NCI-H82 treated with DMSO at 0.1 percent for 48 hours (cell line): ENCODE measurements at regions not wholly inside any gene's neighbourhood (a gene's known extent, or its start where the extent isn't known, plus 50 kb on each side); places are given as distances from the start of the nearest gene placed in this dataset.
"Not testable (repeated sequence)": the region's sequence is repeated elsewhere in the genome, so short reads cannot be mapped to it uniquely, and the experiment has no call there.

Source experiments
- DNase-seq: peaks from one replicate; lab custom pipeline; 2025; ENCODE audit not compliant: unreplicated experiment; lab: John Stamatoyannopoulos, UW

DNA sequence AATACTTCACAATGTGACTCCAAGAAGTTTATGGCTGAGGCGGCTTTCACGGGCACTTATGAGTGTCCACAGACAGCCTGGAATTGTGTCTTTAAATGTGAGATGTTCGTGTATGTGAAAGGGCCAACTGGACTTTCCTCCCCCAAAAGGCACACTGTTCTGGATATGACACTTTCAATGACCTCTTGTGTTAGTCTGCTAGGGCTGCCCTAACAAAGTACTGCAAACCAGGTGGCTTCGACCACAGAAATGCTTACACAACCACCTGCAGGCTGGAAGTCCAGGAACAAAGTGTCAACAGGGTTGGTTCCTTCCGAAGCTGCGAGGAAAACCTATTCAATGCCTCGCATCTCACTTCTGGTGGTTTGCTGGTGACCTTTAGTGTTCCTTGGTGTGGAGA, 281.7 kb downstream of the ANAPC1 start:
- DNase-seq = not testable (repeated sequence)

DNA sequence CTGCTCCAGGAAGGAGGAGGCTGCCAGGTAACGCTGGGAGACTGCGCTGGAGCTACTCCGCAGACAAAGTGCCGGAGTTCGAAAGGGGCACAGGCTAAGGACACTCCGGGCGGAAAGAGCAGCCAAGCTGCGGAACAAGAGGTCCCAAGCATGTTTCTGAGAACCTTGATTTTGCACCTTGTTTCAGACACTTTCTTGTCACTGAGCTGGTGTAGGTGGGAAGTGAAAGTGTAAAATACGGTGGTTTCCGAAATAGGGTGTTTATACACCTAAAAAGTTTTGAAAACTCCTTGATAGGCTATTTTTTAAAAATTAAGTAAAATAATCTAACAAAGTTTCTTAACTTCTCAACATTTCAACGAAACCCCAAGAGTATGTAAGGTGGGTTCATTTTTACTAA, 278.2 kb downstream of the ANAPC1 start:
- DNase-seq = not testable (repeated sequence)

DNA sequence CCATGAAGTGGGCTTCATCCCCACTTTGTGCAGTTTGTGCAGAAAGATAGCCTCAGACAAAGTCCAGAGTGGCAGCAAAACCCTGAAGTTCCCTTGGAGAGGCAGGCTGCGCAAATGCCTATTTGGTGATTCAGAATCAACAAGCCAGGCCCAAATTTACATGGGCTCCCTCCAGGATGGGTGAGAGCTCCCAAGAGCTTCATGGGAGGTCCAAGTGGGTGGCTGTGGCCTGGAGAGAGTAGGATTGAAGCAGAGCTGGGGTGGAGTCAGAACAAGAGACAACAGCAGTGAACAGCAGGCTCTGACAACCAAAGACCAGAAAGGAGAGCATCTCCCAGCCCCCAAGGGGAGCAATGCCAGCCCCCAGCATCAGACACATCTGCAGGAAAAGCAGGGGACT, 277.4 kb downstream of the ANAPC1 start:
- not testable (repeated sequence) for DNase-seq

DNA sequence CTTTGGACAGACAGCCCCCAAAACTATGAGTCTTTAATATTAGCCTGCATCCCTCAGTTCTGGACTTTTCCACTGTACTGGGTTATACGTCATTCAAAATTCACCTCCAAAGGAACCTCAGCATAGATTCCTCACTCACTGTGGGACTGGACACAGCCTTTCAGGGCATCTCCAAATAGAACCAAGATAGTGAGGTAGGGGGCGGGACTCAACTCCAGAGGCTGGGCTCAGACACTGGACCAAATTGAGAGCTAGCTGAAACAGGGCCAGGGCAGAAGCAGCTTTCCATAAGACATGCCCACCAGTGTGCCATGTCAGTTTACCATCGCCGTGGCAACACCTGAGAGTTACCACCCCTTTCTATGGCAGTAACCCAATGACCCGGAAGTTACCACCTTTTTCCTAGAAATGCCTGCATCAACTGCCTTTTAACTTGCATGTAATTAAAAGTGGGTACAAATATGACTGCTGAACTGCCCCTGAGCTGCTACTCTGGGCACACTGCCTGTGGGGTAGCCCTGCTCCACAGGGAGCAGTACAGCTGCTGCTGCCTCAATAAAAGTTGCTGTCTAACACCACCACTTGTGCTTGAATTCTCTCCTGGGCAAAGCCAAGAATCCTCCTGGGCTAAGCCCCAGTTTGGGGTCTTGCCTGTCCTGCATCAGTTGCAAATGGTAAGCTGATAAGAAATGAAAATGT, 274.7 kb downstream of the ANAPC1 start:
- not testable (repeated sequence) for DNase-seq

DNA sequence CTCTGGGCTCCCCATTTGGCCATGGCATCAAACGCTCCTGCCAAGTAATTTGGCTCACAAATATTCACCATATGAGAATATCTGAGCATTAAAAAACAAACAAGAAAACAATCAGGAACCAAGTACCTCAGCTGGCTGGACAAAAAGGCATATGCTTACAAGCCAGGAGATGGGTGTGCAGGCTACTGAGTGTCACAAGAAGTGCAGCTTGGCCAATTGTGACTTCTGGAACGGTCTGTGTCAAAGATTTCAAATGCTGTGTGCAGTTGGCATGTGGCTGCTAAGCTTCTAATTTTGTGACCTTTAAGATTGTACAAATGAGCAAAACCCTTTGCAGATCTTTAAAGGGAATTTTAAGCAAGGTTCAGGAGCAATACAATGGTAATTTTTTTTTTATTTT, 274.0 kb downstream of the ANAPC1 start:
- DNase-seq = not testable (repeated sequence)

GRCh38 chr2:111616651-111617218, 267.3 kb downstream of the ANAPC1 start:
- no peak for DNase-seq

GRCh38 chr2:111617299-111618225, 266.4 kb downstream of the ANAPC1 start:
- DNase-seq = no peak

DNA sequence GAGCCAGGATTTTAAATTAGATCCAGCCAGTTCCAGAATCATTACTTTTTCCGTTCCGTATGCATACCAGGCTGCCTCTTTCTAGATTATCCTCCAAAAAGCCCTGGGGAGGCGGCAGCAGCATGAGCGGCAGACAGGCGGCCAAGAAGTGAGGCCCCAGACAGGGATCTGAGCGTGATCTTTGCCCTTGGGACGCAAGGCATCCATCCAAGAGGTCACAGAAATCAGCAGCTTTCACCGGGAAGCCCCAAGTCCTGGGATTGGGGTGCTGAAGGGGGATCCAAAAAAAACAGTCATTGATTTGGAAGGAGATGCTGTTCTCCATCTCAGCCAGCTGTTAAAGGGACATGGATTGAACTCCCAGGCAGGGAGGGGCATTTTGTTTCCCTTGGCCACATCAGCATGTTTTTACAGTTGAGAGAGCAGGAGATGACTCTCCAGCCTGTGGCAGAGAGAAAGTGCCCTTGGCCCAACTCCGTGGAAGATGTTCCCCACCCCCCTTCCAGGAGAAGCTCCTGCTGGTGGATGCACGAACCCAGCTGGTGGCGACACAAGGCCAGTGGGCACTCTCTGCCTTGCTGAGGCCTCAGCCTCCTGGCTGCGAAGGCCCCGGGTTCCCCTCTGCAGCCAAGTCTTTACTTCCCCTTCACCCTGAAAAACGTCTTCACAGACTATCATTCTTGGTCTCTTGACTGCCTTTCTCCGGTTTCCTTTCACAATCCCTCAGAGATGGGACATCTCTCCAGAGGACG, 265.6 kb downstream of the ANAPC1 start:
- DNase-seq = no peak

DNA sequence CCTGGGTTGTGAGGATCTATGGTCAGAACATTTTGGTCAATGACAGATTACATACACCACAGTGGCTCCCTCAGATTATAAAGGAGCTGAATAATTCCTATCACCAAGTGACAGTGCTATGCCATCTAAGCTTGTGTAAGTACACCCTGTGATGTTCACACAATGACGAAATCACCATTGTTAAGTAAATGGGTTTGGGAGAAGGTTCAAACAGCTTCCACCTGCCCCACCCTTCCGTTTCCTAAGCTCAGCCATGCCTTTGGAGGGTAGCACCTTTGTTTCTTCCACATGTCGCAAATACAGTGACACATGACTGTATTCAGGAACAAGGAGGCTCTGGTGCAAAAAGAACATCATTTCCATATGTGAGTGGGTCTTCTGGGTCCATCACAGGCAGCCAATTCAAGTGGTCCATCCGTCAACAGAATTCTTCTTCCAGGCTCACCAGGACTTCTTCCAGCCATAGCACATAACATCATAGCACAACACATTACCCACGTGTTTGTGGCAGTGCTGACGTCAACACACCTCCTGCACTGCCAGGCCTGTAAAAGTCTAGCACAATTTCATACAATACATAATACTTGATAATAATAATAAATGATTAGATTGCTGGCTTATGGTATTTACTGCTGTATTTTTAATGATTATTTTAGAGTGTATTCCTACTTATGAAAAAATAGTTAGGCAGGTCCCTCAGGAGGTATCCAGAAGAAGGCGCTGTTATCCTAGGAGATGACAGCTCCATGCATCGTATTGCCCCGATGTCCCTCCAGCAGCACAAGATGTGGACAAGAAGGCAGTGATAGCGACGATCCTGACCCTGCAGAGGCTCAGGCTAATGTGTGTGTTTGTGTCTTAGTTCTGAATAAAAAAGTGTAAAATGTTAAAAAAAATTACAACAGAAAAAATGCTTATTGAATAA, 264.8 kb downstream of the ANAPC1 start:
- no peak for DNase-seq

DNA sequence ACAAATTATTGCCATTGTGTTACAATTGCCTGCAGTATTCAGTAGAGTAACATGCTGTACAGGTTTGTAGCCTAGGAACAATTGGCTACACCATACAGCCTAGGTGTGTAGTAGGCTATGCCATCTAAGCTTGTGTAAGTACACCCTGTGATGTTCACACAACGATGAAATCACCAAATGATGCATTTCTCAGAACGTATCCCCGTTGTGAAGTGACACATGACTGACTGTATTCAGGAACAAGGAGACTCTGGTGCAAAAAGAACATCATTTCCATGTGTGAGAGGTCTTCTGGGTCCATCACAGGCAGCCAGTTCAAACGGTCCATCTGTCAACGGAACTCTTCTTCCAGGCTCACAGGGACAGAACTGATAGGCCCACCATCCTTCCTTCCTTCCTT, 263.7 kb downstream of the ANAPC1 start:
- no peak for DNase-seq

DNA sequence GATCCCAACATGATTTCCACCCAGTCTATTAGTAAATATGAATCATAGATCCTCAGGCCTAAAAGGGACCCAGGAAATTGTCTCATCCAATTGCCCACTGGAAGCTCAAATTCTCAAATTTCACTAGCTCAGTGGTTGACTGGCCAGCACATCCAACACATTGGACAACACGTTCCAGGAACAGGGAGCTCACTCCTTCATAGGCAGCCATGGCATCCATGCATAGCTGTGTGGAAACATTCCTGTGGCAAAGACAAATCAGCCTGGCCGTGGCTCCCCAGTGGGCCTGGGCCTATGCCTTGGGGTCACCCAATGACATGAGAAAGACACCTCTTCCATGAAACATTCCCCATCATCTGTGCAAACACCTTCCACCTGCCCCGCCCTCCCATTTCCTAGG, 261.1 kb downstream of the ANAPC1 start:
- no peak for DNase-seq

- no peak for DNase-seq
Measured at GRCh38 chr2:111623380-111623779, 260.6 kb downstream of the ANAPC1 start.

GRCh38 chr2:111624411-111625156, 259.4 kb downstream of the ANAPC1 start:
- DNase-seq = no peak

GRCh38 chr2:111625157-111625537, 258.8 kb downstream of the ANAPC1 start:
- DNase-seq = not testable (repeated sequence)

- DNase-seq = no peak
Measured at GRCh38 chr2:111626037-111626864, 257.7 kb downstream of the ANAPC1 start.

DNA sequence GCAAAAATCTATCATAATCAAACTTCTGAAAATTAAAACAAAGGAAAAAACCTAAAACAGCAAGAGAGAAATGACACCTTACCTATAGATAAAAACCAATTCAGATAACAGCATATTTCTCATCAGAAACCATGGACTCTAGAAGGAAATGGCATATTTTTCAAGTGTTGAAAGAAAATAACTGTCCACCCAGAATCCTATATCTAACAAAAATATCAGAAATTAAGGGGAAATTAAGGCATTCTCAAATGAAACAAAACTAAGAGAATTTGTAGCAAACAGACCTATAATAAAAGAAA, 257.2 kb downstream of the ANAPC1 start:
- DNase-seq = no peak

DNA sequence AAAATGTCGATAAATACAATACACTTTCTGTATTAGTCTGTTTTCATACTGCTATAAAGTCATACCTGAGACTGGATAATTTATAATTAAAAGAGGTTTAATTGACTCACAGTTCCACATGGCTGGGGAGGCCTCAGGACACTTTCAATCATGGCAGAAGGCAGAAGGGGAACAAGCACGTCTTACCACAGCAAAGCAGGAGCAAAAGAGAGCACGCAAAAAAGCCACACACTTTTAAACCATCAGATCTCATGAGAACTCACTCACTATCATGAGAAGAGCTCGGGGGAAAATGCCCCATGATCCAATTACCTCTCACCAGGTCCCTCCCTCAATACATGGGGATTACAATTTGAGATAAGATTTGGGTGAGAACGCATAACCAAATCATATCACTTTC, 256.7 kb downstream of the ANAPC1 start:
- DNase-seq = no peak

DNA sequence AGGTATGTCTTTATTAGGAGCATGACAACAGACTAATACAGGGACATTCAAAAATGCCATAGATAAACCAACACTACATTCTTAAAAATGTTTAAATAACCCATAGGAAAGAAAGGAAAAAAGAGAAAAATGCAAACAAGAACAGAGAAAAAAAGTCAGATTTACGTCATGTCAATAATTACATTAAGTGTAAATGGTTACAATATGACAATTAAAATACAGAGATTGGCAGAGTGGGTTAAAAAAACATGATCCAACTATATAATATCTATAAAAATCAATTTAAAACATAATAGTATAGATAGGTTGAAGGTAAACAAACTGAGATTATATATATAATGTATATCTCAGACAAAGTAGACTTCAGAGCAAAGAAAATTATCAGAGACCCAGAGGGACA, 255.8 kb downstream of the ANAPC1 start:
- DNase-seq = no peak

GRCh38 chr2:111629983-111630382, 254.0 kb downstream of the ANAPC1 start:
- no peak for DNase-seq
